NCI-H2227 (cell line): ENCODE measurements at regions not wholly inside any gene's neighbourhood (a gene's known extent, or its start where the extent isn't known, plus 50 kb on each side); places are given as distances from the start of the nearest gene placed in this dataset.
A peak's percentile ranks its signal among the peaks of the same experiment; 100 is the strongest.

Source experiments
- DNase-seq: peaks from one replicate; lab custom pipeline; 2025; ENCODE audit not compliant: unreplicated experiment; lab: John Stamatoyannopoulos, UW

DNA sequence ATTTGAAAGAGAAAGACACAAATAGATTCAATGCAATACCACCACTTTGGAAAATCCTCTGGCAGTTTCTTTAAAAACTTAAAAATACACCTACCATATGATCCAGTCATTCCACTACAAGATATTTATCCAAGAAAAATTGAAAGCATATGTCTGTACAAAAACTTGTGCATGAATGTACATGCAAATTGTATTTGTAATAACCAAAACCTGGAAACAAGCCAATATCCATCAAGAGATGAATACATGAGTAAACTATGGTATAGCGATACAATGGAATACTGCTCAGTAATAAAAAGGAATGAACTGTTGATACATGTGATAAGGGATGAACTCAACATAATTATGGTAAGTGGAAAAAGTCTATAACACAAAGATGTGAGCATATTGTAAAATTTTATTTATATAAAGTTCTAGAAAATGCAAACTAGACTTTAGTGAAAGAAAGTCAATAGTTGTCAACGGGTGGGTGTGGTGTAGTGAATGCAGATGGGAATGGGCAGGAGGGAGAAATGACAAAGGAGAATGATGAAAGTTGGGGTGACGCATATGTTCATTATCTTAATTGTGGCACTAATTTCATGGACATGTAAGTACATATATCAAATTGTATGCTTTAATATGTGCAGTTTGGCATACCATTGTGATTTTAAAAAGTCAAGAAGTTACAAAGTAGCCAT lies 347.5 kb downstream of the SAMD5 start:
- no peak for DNase-seq

GRCh38 chr6:147856687-147857086 lies 348.2 kb downstream of the SAMD5 start:
- no peak for DNase-seq

DNA sequence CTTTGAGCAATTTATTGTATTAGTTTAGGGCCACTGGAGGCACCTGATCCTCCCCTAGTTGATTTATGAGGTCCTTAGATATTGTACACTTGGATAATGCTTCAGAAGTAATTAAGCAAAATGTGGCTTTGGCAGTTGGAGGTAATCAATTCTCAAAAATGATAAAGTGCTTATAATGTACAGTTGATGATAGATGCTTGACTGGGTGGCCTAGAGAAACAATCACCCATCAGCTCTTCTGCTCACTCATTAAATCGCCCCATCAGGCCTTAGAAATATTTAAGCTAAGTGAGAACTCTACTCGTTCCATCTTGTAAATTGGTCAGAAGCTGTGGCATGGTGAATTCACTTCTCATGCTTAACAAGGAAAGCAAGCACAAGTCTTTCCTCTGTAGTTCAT lies 349.9 kb downstream of the SAMD5 start:
- DNase-seq, result no peak

DNA sequence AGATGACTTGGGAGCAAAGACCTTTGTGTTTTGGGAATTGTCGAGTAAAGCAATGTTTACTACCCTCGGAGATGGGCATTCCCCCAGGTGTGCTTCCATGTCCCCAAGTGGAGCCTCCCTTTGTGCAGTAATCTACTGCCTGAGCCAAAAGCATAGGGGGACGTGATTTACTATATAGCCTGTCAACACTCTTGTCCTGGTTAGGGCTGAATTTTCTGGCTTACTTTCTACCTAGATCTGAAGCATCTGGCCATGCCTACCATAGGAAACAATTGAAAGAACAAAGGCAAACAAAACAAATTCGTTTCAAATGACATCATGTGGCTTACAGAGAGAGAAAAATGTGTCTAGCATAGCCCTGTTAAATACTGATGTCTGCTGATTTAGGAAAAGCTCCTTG lies 350.6 kb downstream of the SAMD5 start:
- no peak for DNase-seq

- no peak for DNase-seq
Measured at GRCh38 chr6:147861696-147862095, 353.2 kb downstream of the SAMD5 start.

- no peak for DNase-seq
Measured at GRCh38 chr6:147867433-147868226, 359.1 kb downstream of the SAMD5 start.

DNA sequence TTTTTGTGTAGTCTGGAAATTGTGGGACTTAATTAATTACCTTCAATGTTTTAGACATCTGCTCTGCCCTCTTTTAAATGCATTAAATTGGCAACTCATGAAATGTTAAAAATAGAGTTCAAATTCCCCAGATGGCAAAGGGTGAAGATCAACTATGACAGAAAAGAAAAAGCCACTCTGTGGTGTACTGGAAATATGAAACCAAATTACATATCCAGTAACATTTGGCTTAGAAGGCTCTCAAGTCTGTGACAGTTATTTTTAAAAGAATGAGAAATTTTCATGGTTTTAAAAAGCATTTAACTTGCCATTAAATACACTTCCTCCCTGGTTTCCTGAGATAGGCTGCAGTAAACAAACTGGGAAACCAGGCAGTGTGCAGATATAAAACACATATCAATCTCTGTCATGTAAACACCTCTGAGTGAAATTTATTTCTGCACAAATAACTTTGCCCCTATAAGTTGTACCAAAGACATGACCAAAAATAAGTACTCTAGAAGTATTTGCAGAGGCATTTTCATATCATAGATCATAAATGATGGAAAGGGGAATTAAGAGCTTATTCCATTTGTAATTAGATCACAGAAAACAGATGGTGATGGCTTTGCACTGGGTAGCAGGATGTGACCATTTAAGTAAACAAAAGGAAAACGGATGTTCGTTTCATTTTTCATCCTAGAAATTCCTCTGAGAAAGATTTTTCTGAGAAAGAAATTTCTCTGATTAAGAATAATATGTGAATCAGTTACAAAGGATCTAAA lies 360.1 kb downstream of the SAMD5 start:
- DNase-seq, result no peak

GRCh38 chr6:147869201-147869600 lies 360.7 kb downstream of the SAMD5 start:
- no peak for DNase-seq

GRCh38 chr6:147869869-147870268 lies 361.4 kb downstream of the SAMD5 start:
- DNase-seq, result no peak

DNA sequence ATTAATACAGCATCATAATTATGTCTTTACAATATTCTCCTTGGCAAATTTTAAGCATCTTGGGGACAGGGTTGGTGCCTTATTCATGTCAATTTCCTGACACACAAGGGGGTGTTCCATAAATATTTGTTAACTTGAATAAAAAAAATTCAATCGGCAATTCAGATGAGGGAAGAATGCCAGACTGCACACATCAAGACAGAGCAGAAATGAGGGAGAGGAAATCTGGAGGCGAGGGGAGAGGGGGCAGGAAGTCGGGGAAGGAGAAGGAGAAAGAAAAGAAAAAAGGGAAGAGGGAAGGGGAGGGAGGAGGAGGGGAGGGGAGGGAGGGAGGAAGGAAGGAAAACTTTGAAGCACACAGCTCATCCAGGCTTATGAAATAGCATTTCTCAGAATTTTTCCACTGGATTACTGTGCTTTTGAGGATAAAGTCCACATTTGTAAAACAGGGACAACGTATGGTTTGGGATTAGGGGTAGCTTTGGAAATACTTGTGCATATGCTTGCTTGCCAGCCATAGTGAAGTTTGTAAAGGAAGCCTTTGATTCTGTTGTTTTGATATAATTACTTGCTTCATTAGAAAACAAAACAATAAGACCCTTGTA lies 362.1 kb downstream of the SAMD5 start:
- no peak for DNase-seq

- DNase-seq, result no peak
Measured at GRCh38 chr6:147872002-147872401, 363.5 kb downstream of the SAMD5 start.

- DNase-seq, result no peak
Measured at GRCh38 chr6:147873816-147874215, 365.3 kb downstream of the SAMD5 start.

DNA sequence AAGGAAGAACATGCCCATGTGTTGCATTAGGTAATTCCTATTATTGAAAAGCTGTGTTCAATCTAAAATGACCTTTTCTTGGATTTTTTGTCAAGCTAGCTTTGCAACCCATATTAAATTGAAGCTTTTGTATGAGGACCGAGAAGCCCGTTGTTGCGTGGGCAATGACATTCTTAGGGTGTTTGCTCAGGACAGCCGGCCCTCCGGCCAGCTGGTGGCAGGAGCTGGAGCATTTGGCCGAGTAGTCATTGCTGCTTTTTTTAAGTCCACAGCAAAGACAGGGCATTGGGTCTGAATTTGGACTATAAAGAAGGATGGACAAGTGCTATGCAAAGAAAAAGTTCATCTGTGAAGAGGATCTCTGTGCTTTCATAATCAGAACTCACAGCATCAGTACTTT lies 365.8 kb downstream of the SAMD5 start:
- DNase-seq, result no peak

DNA sequence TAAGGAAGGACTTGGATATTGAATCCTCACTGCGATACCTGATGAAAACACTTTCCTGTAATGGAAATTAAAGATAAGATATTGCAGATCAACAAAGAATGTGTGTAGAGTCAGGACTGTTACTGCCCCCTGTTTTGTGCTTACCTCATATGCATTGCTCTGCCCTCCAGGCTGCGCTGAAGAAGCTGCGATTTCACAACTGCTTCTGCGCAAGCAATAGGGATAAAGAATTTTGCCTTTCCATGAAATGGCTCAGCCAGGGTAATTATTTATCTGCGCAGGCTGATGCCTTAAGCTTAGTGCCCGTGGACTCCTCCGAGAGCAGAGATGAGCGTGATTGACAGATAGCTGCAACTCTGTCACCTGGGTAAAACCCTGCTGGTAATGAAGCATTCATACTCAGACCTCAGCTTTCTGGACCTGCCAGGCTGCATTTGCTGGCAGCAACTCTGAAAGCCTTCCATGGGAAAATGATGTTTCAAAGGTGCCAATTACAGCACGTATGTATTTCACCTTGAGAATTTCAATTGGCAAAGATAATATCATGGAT lies 370.6 kb downstream of the SAMD5 start:
- DNase-seq, result peak; percentile 57

- DNase-seq, result no peak
Measured at GRCh38 chr6:147881432-147881831, 372.9 kb downstream of the SAMD5 start.

GRCh38 chr6:147888374-147888773 lies 379.9 kb downstream of the SAMD5 start:
- DNase-seq, result no peak

GRCh38 chr6:147891671-147892070 lies 383.2 kb downstream of the SAMD5 start:
- no peak for DNase-seq

DNA sequence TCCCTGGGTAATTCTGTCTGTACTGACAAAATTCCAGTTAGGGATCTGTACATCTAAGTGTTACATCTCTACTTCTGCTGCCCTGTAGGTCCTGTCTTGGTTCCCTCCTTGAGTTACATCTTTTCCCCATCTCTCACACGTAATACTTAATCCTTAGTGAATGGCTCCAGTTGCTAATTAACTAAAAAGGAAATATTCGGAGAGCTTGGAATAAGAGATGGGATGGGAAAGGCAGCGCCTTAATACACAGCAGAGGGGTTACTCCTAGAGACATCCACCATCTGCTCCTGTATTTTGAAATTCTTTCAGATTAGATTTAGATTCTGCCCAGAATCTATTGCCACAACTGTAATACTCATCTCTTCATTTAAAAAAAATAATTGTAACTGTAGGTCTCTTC lies 384.0 kb downstream of the SAMD5 start:
- no peak for DNase-seq

DNA sequence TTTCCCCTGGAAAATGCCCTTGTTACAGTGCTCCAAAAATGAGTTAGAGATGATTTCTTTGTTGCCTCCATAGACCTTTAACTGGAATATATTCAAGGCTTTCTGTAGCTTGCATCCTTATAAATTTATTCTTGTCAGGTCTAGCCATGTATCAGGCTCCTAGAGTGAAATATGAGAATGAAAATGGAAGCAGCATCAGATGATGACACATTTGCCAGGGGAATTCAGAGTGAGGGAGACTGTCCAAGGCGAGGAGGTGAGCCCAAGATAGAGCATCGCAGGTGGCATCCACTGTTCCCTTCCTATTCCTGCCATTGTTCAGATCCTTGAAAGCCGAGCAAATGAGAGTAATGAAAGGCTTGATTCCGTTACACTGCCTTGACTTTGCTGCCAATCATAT lies 386.8 kb downstream of the SAMD5 start:
- no peak for DNase-seq

GRCh38 chr6:147900247-147900830 lies 391.8 kb downstream of the SAMD5 start:
- DNase-seq, result peak; percentile 2

DNA sequence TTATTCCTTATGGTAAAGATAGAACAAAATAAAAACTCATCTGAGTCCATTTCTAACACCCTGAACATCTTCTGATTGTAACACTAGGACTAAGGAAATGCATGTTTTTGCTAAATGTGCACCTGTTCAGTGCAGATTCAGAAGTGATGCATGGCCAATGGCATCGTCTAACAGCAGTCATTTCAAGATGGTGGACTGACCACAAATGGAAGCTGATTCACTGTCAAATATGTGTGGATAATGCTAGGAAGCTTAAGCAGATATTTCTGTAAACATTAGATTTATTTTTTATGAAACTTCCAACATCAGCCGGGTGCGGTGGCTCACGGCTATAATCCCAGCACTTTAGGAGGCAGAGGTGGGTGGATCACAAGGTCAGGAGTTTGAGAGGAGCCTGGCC lies 394.8 kb downstream of the SAMD5 start:
- DNase-seq, result no peak
